Stomach (tissue), 4 donors: ENCODE measurements at regions not wholly inside any gene's neighbourhood (a gene's known extent, or its start where the extent isn't known, plus 50 kb on each side); places are given as distances from the start of the nearest gene placed in this dataset.

Experiments used
- CTCF ChIP-seq, 7 experiments: fragments of 450-650 bp in 4 of 7; fragments of 200-600 bp in 3 of 7; sonication (generic) in 3 of 7; IDR thresholded peaks; one replicate each; pipeline ENCODE4 v1.5.1; 2016 to 2019; ENCODE audit warnings: antibody characterized with exemption in 7 of 7, control low read depth in 2 of 7, mild to moderate bottlenecking in 1 of 7
- EP300 ChIP-seq: sonication (generic); formaldehyde crosslinking; IDR thresholded peaks from one replicate; pipeline ENCODE4 v1.6.1; 2017; ENCODE audit warnings: antibody characterized with exemption
- POLR2A ChIP-seq, 4 donors: fragments of 450-650 bp; IDR thresholded peaks; one replicate each; pipeline ENCODE4 v1.6.1; 2016; ENCODE audit warnings: antibody characterized with exemption in 4 of 4, control low read depth in 2 of 4, mild to moderate bottlenecking in 1 of 4, moderate library complexity in 1 of 4
- POLR2AphosphoS5 ChIP-seq, 3 donors: sonication (generic); formaldehyde crosslinking; IDR thresholded peaks; one replicate each; pipeline ENCODE4 v1.6.1; 2016; ENCODE audit warnings: antibody characterized with exemption in 3 of 3

GRCh38 chrX:150201841-150202240, 161.3 kb upstream of the MAMLD1 start:
- TF ChIP-seq CTCF (IDR thresholded peaks at IDR 0.05): no peak
- TF ChIP-seq POLR2A (IDR thresholded peaks at IDR 0.05): no peak
- no peak for TF ChIP-seq EP300
- TF ChIP-seq POLR2AphosphoS5 (IDR thresholded peaks at IDR 0.05): no peak
